SK-N-SH (cell line): ENCODE measurements at regions not wholly inside any gene's neighbourhood (a gene's known extent, or its start where the extent isn't known, plus 50 kb on each side); places are given as distances from the start of the nearest gene placed in this dataset.

Source experiments
- CTCF ChIP-seq: fragments of 200-600 bp; sonication (generic); IDR thresholded peaks from 2 replicates; pipeline ENCODE4 v1.6.1; 2017; ENCODE audit warnings: antibody characterized with exemption, mild to moderate bottlenecking, moderate library complexity
- EP300 ChIP-seq, 2 experiments: IDR thresholded peaks; 2 replicates each; pipeline versions ENCODE4 v1.4.0 to v1.6.1; 2012; ENCODE audit warnings: borderline replicate concordance in 1 of 2, low read depth in 1 of 2, low read length in 1 of 2

- no peak for TF ChIP-seq EP300 (IDR thresholded peaks at IDR 0.05; ENCODE audit: borderline replicate concordance in 1 of 2, low read depth in 1 of 2, low read length in 1 of 2)
- no peak for TF ChIP-seq CTCF
These were observed 455.4 kb upstream of the CHAC2 start for GRCh38 chr2:53312181-53312580.
